ENCODE measurements at regions not wholly inside any gene's neighbourhood (a gene's known extent, or its start where the extent isn't known, plus 50 kb on each side); places are given as distances from the start of the nearest gene placed in this dataset.

DNA sequence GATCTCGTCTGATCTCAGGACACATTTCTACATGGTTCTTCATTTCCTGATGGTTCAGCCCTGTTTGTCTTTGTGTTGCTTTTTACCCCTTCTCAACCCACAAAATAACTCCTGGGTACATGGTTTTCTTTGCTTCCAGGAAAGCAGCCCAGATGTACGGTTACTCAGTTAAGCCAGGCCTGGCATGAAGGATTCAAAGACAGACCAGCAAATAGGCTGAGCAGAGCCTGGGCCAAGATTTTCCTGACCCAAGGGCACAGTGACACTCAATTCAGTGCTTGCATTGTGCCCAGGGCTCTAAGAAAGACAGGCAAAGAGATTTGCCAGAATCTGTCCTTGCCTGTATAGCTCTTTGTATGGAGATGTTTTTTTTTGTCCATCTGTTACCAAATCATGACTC, 340.8 kb upstream of the KIAA1217 start:
- no peaks in the 10 kb centered on the region for H3K36me3 Mint-ChIP-seq (ENCODE audit: low read depth)

DNA sequence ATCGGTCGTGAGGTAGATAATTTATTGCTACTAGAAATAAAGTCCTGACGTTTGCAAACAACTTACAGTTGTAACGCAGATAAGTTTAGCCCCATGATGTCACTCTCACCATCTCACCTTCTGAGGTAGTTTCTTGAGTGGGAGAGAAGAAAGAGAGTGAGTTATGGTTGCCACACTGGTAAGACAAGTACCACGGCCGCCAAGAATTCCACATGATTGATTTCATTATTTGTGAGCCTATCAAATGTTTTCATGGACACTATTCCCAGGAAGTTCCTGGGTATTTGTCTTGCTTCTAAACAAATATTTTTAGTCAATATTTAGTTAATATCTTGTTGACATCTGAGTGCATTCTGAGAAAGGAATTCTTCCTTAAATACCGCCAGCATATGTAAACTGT, 339.4 kb upstream of the KIAA1217 start:
- H3K36me3 ChIP-seq (ENCODE audit: insufficient read depth, low read length): no peaks in the 10 kb centered on the region
- Mint-ChIP-seq H3K36me3 (ENCODE audit: low read depth) (no peaks in the 10 kb centered on the region), H3K27ac (no peak overlapping the region), H3K4me3 (no peak overlapping the region), H3K4me1 (ENCODE audit: low read depth) (no peaks in the 10 kb centered on the region), H3K27me3 (peaks cover 4% of the 10 kb centered on the region), H3K9me3 (no peaks in the 10 kb centered on the region)
- no peaks in the 10 kb centered on the region for H3K4me1 ChIP-seq (ENCODE audit: insufficient read depth, low read length)
- no peaks in the 10 kb centered on the region for H3K27me3 ChIP-seq (ENCODE audit: control insufficient read depth in 1 of 2, insufficient read depth in 2 of 2, low read length in 2 of 2)
- POLR2A ChIA-PET: no interaction called here
- CTCF ChIA-PET: no interaction called here
- no peak overlapping the region for H3K27ac ChIP-seq (ENCODE audit: low read depth in 1 of 2, low read length in 2 of 2)
- TF ChIP-seq, protein P1, sequence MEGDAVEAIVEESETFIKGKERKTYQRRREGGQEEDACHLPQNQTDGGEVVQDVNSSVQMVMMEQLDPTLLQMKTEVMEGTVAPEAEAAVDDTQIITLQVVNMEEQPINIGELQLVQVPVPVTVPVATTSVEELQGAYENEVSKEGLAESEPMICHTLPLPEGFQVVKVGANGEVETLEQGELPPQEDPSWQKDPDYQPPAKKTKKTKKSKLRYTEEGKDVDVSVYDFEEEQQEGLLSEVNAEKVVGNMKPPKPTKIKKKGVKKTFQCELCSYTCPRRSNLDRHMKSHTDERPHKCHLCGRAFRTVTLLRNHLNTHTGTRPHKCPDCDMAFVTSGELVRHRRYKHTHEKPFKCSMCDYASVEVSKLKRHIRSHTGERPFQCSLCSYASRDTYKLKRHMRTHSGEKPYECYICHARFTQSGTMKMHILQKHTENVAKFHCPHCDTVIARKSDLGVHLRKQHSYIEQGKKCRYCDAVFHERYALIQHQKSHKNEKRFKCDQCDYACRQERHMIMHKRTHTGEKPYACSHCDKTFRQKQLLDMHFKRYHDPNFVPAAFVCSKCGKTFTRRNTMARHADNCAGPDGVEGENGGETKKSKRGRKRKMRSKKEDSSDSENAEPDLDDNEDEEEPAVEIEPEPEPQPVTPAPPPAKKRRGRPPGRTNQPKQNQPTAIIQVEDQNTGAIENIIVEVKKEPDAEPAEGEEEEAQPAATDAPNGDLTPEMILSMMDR (IDR thresholded peaks at IDR 0.05): no peak
- no peak for DNase-seq
- ATAC-seq (ENCODE audit: poor library complexity): no peak
- intact Hi-C loops (cut with DNase I, micrococcal nuclease): no loop called here
- H3K9me3 ChIP-seq (ENCODE audit: control insufficient read depth in 1 of 2, insufficient read depth in 1 of 2, low read length in 2 of 2): no peaks in the 10 kb centered on the region
- no peak overlapping the region for H3K4me3 ChIP-seq (ENCODE audit: low read length)

More for the DNA sequence above, 340.8 kb upstream of the KIAA1217 start:
- H3K9me3 ChIP-seq (ENCODE audit: control insufficient read depth in 1 of 2, insufficient read depth in 1 of 2, low read length in 2 of 2): no peaks in the 10 kb centered on the region
- H3K4me3 ChIP-seq (ENCODE audit: low read length): no peak overlapping the region
- no peaks in the 10 kb centered on the region for H3K4me1 Mint-ChIP-seq (ENCODE audit: low read depth)
- CTCF ChIA-PET: no interaction called here
- no peak overlapping the region for H3K27ac Mint-ChIP-seq
- H3K27ac ChIP-seq (ENCODE audit: low read depth in 1 of 2, low read length in 2 of 2): no peak overlapping the region
- TF ChIP-seq, protein P1 (IDR thresholded peaks at IDR 0.05): no peak
- no peaks in the 10 kb centered on the region for H3K27me3 ChIP-seq (ENCODE audit: control insufficient read depth in 1 of 2, insufficient read depth in 2 of 2, low read length in 2 of 2)
- H3K4me1 ChIP-seq (ENCODE audit: insufficient read depth, low read length): no peaks in the 10 kb centered on the region
- POLR2A ChIA-PET: no interaction called here
- intact Hi-C loops (cut with DNase I, micrococcal nuclease): no loop called here
- no peak for ATAC-seq (ENCODE audit: poor library complexity)
- no peak for DNase-seq
- no peaks in the 10 kb centered on the region for H3K36me3 ChIP-seq (ENCODE audit: insufficient read depth, low read length)
- peaks cover 4% of the 10 kb centered on the region for H3K27me3 Mint-ChIP-seq
- no peaks in the 10 kb centered on the region for H3K9me3 Mint-ChIP-seq
- H3K4me3 Mint-ChIP-seq: no peak overlapping the region

DNA sequence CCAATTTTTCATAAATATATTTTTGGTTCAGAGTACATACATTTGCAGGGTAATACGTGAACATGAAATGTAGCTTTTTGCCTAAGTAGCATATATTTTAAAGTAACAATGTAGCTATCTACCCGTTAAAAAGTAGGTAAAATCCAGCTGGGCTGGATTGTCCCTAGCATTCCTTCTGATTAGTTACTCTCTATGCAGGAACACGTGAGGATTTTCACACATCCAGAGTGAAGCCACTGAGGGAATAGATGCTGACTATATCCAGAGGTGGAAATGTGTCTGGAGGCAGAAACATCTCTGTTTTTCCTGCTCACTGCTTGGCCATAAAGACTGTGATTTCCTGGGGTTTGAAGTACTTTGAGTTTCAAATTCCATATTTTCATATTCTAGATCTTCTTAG, 338.9 kb upstream of the KIAA1217 start:
- DNase-seq (no peak), ATAC-seq (ENCODE audit: poor library complexity) (no peak)
- H3K4me3 Mint-ChIP-seq: no peak overlapping the region
- no peaks in the 10 kb centered on the region for H3K4me1 Mint-ChIP-seq (ENCODE audit: low read depth)
- Histone ChIP-seq H3K4me1 (ENCODE audit: insufficient read depth, low read length) (no peaks in the 10 kb centered on the region), H3K9me3 (ENCODE audit: control insufficient read depth in 1 of 2, insufficient read depth in 1 of 2, low read length in 2 of 2) (no peaks in the 10 kb centered on the region), H3K4me3 (ENCODE audit: low read length) (no peak overlapping the region), H3K27me3 (ENCODE audit: control insufficient read depth in 1 of 2, insufficient read depth in 2 of 2, low read length in 2 of 2) (no peaks in the 10 kb centered on the region), H3K27ac (ENCODE audit: low read depth in 1 of 2, low read length in 2 of 2) (no peak overlapping the region), H3K36me3 (ENCODE audit: insufficient read depth, low read length) (no peaks in the 10 kb centered on the region)
- intact Hi-C loops (cut with DNase I, micrococcal nuclease): no loop called here
- CTCF ChIA-PET: no interaction called here
- POLR2A ChIA-PET: no interaction called here
- no peak overlapping the region for H3K27ac Mint-ChIP-seq
- H3K36me3 Mint-ChIP-seq (ENCODE audit: low read depth): no peaks in the 10 kb centered on the region
- TF ChIP-seq, protein P1 (IDR thresholded peaks at IDR 0.05): no peak
- no peaks in the 10 kb centered on the region for H3K9me3 Mint-ChIP-seq
- peaks cover 4% of the 10 kb centered on the region for H3K27me3 Mint-ChIP-seq

Measured in CD4-positive, alpha-beta T cell (primary cell).